Gastroesophageal sphincter (tissue), 3 donors: ENCODE measurements at regions not wholly inside any gene's neighbourhood (a gene's known extent, or its start where the extent isn't known, plus 50 kb on each side); places are given as distances from the start of the nearest gene placed in this dataset.

Source experiments
- CTCF ChIP-seq, 4 experiments: fragments of 200-600 bp in 2 of 4; fragments of 450-650 bp in 2 of 4; sonication (generic) in 1 of 4; IDR thresholded peaks; one replicate each; pipeline ENCODE4 v1.5.1; 2017 to 2019; ENCODE audit warnings: antibody characterized with exemption in 4 of 4, mild to moderate bottlenecking in 2 of 4, moderate library complexity in 2 of 4
- EP300 ChIP-seq: sonication (generic); formaldehyde crosslinking; IDR thresholded peaks from one replicate; pipeline ENCODE4 v1.6.1; 2017; ENCODE audit warnings: antibody characterized with exemption, mild to moderate bottlenecking
- POLR2A ChIP-seq, 2 donors: fragments of 450-650 bp; IDR thresholded peaks; one replicate each; pipeline ENCODE4 v1.6.1; 2017; ENCODE audit warnings: antibody characterized with exemption in 2 of 2, mild to moderate bottlenecking in 2 of 2, moderate library complexity in 1 of 2
- POLR2AphosphoS5 ChIP-seq: sonication (generic); formaldehyde crosslinking; IDR thresholded peaks from one replicate; pipeline ENCODE4 v1.6.1; 2017; ENCODE audit warnings: antibody characterized with exemption

- TF ChIP-seq CTCF (IDR thresholded peaks at IDR 0.05) (no peak), POLR2A (IDR thresholded peaks at IDR 0.05) (no peak), POLR2AphosphoS5 (no peak), EP300 (no peak)
Observed at GRCh38 chr5:125150041-125150669, 403.7 kb upstream of the ZNF608 start.
